ENCODE measurements at regions not wholly inside any gene's neighbourhood (a gene's known extent, or its start where the extent isn't known, plus 50 kb on each side); places are given as distances from the start of the nearest gene placed in this dataset.

- no peaks in the 10 kb centered on the region for H3K4me1 ChIP-seq
- H3K36me3 ChIP-seq = no peaks in the 10 kb centered on the region
- H3K27ac ChIP-seq = no peak overlapping the region
- no peak overlapping the region for H3K4me3 ChIP-seq
- TF ChIP-seq POLR2AphosphoS5 (IDR thresholded peaks at IDR 0.05) (no peak), CTCF (IDR thresholded peaks at IDR 0.05) (no peak), POLR2A (IDR thresholded peaks at IDR 0.05) (no peak), EP300 (IDR thresholded peaks at IDR 0.05) (no peak)
- no peaks in the 10 kb centered on the region for H3K27me3 ChIP-seq
- 68 to 73% methylated on average over 4 of the region's 4 CpGs for WGBS, 2 donors
- intact Hi-C loops (cut with DNase I) = no loop called here
- no peak for DNase-seq
- peaks cover 0 to 5% (median 0%) of the 10 kb centered on the region in 4 donors for H3K9me3 ChIP-seq
These were observed 1280.7 kb upstream of the TMPRSS15 start for GRCh38 chr21:19684328-19684727.

GRCh38 chr21:19692231-19692630 lies 1288.6 kb upstream of the TMPRSS15 start:
- DNase-seq = no peak
- no peak overlapping the region for H3K27ac ChIP-seq
- TF ChIP-seq CTCF (IDR thresholded peaks at IDR 0.05) = no peak
- TF ChIP-seq POLR2AphosphoS5 (IDR thresholded peaks at IDR 0.05) = no peak
- TF ChIP-seq POLR2A (IDR thresholded peaks at IDR 0.05) = no peak
- no peak for TF ChIP-seq EP300 (IDR thresholded peaks at IDR 0.05)
- intact Hi-C loops (cut with DNase I) = no loop called here
- no peaks in the 10 kb centered on the region for H3K27me3 ChIP-seq
- no peaks in the 10 kb centered on the region for H3K9me3 ChIP-seq
- no peak overlapping the region for H3K4me3 ChIP-seq
- H3K36me3 ChIP-seq = no peaks in the 10 kb centered on the region
- H3K4me1 ChIP-seq = no peaks in the 10 kb centered on the region

GRCh38 chr21:19695796-19696195 lies 1292.2 kb upstream of the TMPRSS15 start:
- no peak for TF ChIP-seq CTCF (IDR thresholded peaks at IDR 0.05)
- TF ChIP-seq EP300 (IDR thresholded peaks at IDR 0.05) = no peak
- no peak for TF ChIP-seq POLR2AphosphoS5 (IDR thresholded peaks at IDR 0.05)
- no peak for TF ChIP-seq POLR2A (IDR thresholded peaks at IDR 0.05)
- intact Hi-C loops (cut with DNase I) = no loop called here
- no peaks in the 10 kb centered on the region for H3K27me3 ChIP-seq
- 51 to 90% methylated on average over 1 of the region's 1 CpG for WGBS, 2 donors
- H3K27ac ChIP-seq = no peak overlapping the region
- H3K36me3 ChIP-seq = no peaks in the 10 kb centered on the region
- no peaks in the 10 kb centered on the region for H3K9me3 ChIP-seq
- no peaks in the 10 kb centered on the region for H3K4me1 ChIP-seq
- H3K4me3 ChIP-seq = no peak overlapping the region
- DNase-seq = no peak

GRCh38 chr21:19700476-19700875 lies 1296.9 kb upstream of the TMPRSS15 start:
- TF ChIP-seq POLR2A (IDR thresholded peaks at IDR 0.05) = no peak
- no peak for TF ChIP-seq EP300 (IDR thresholded peaks at IDR 0.05)
- TF ChIP-seq POLR2AphosphoS5 (IDR thresholded peaks at IDR 0.05) = no peak
- TF ChIP-seq CTCF (IDR thresholded peaks at IDR 0.05) = no peak
- Histone ChIP-seq H3K4me1 (no peaks in the 10 kb centered on the region), H3K27me3 (no peaks in the 10 kb centered on the region), H3K27ac (no peak overlapping the region), H3K4me3 (no peak overlapping the region), H3K9me3 (no peaks in the 10 kb centered on the region), H3K36me3 (no peaks in the 10 kb centered on the region)
- DNase-seq = no peak
- intact Hi-C loops (cut with DNase I) = no loop called here

- intact Hi-C loops (cut with DNase I) = no loop called here
- Histone ChIP-seq H3K4me3 (no peak overlapping the region), H3K9me3 (no peaks in the 10 kb centered on the region), H3K27me3 (no peaks in the 10 kb centered on the region), H3K4me1 (no peaks in the 10 kb centered on the region), H3K36me3 (no peaks in the 10 kb centered on the region), H3K27ac (no peak overlapping the region)
- 35 to 40% methylated on average over 1 of the region's 1 CpG for WGBS, 2 donors
- TF ChIP-seq POLR2A (IDR thresholded peaks at IDR 0.05) = no peak
- TF ChIP-seq POLR2AphosphoS5 (IDR thresholded peaks at IDR 0.05) = no peak
- no peak for TF ChIP-seq CTCF (IDR thresholded peaks at IDR 0.05)
- no peak for TF ChIP-seq EP300 (IDR thresholded peaks at IDR 0.05)
- DNase-seq = no peak
These were observed 1295.5 kb upstream of the NCAM2 start for GRCh38 chr21:19702726-19703125.
